IMR-90 (cell line): ENCODE measurements at regions not wholly inside any gene's neighbourhood (a gene's known extent, or its start where the extent isn't known, plus 50 kb on each side); places are given as distances from the start of the nearest gene placed in this dataset.

Experiments
- ATAC-seq: fragments of 200-7000 bp; cut with Tn5 transposase; 2 replicates; pipeline ENCODE4 v1.9.1; 2020; ENCODE audit warnings: low read depth, mild to moderate bottlenecking, moderate library complexity
- BruUV-seq: library from RNA; stranded (reverse); fragments of 400-500 nt; replicated peaks from 2 replicates; lab custom pipeline; 2021; lab: Mats Ljungman, UMichigan
- CTCF ChIA-PET: fragments of 300-600 bp; formaldehyde crosslinking; extraction: SDS; loops from one replicate; lab custom pipeline; 2021; ENCODE audit warnings: antibody characterized with exemption; lab: Yijun Ruan, JAX
- POLR2A ChIA-PET: fragments of 300-600 bp; sonication (Branson Sonifier 250); formaldehyde crosslinking; loops from one replicate; lab custom pipeline; 2022; ENCODE audit warnings: antibody characterized with exemption; ENCODE audit not compliant: unreplicated experiment; lab: Charles Lee
- DNase-seq: peaks from one replicate; pipeline ENCODE4 v3.0.0; 2013
- H2AFZ ChIP-seq: replicated peaks from 2 replicates; pipeline ENCODE3; 2013; ENCODE audit warnings: low read length, mild to moderate bottlenecking; ENCODE audit not compliant: poor library complexity
- H2AK5ac ChIP-seq: 2 replicates; pipeline ENCODE4 v1.6.1; 2013; ENCODE audit warnings: low read depth, low read length, inconsistent platforms
- H2AK9ac ChIP-seq: replicated peaks from 2 replicates; pipeline ENCODE3; 2013; ENCODE audit warnings: mild to moderate bottlenecking, low read depth, low read length, moderate library complexity; ENCODE audit not compliant: poor library complexity
- H2BK120ac ChIP-seq: 2 replicates; pipeline ENCODE4 v1.6.1; 2013; ENCODE audit warnings: low read depth, low read length, inconsistent platforms
- H2BK15ac ChIP-seq: 3 replicates; pipeline ENCODE4 v1.6.1; 2013; ENCODE audit warnings: low read depth, low read length, inconsistent platforms
- H2BK20ac ChIP-seq: 2 replicates; pipeline ENCODE4 v1.6.1; 2013; ENCODE audit warnings: low read depth, mild to moderate bottlenecking, inconsistent platforms, low read length, moderate library complexity
- H2BK5ac ChIP-seq: 2 replicates; pipeline ENCODE4 v1.6.1; 2013; ENCODE audit warnings: mild to moderate bottlenecking, low read depth, low read length, inconsistent platforms; ENCODE audit not compliant: poor library complexity, severe bottlenecking
- H3K14ac ChIP-seq: replicated peaks from 2 replicates; pipeline ENCODE4 v1.6.1; 2013; ENCODE audit warnings: low read depth, low read length, inconsistent platforms
- H3K18ac ChIP-seq: 2 replicates; pipeline ENCODE4 v1.6.1; 2013; ENCODE audit warnings: low read depth, low read length, control low read depth
- H3K23ac ChIP-seq: 2 replicates; pipeline ENCODE4 v1.6.1; 2013; ENCODE audit warnings: low read depth, low read length, inconsistent platforms
- H3K27ac ChIP-seq: 2 replicates; pipeline ENCODE4 v1.5.1; 2013; ENCODE audit warnings: mild to moderate bottlenecking, control low read depth, low read length; ENCODE audit not compliant: insufficient read depth
- H3K27me3 ChIP-seq: 2 replicates; pipeline ENCODE4 v1.6.1; 2013; ENCODE audit warnings: low read length; ENCODE audit not compliant: control insufficient read depth, insufficient read depth
- H3K36me3 ChIP-seq: 2 replicates; pipeline ENCODE4 v1.6.1; 2013; ENCODE audit warnings: low read length, mixed read lengths; ENCODE audit not compliant: control insufficient read depth, insufficient read depth
- H3K4ac ChIP-seq: 2 replicates; pipeline ENCODE4 v1.6.1; 2013; ENCODE audit warnings: low read depth, low read length, inconsistent platforms
- H3K4me1 ChIP-seq: 2 replicates; pipeline ENCODE4 v1.6.1; 2013; ENCODE audit warnings: low read length, mixed read lengths; ENCODE audit not compliant: control insufficient read depth, insufficient read depth
- H3K4me2 ChIP-seq: 2 replicates; pipeline ENCODE4 v1.6.1; 2013; ENCODE audit warnings: low read depth, mild to moderate bottlenecking, control low read depth, low read length, moderate library complexity
- H3K4me3 ChIP-seq: 2 replicates; pipeline ENCODE4 v1.5.1; 2013; ENCODE audit warnings: low read depth, mild to moderate bottlenecking, control low read depth, low read length, moderate library complexity; ENCODE audit not compliant: insufficient read depth
- H3K56ac ChIP-seq: 2 replicates; pipeline ENCODE4 v1.6.1; 2013; ENCODE audit warnings: low read length, inconsistent platforms; ENCODE audit not compliant: insufficient read depth; ENCODE audit errors: extremely low read depth
- H3K79me1 ChIP-seq, 2 experiments: 2 replicates each; pipeline ENCODE4 v1.6.1; 2013; ENCODE audit warnings: low read length in 2 of 2, inconsistent platforms in 1 of 2, low read depth in 1 of 2
- H3K9ac ChIP-seq: 2 replicates; pipeline ENCODE4 v1.6.1; 2013; ENCODE audit warnings: low read depth, low read length, control low read depth
- H3K9me1 ChIP-seq: 2 replicates; pipeline ENCODE4 v1.6.1; 2013; ENCODE audit warnings: low read length, inconsistent platforms; ENCODE audit not compliant: insufficient read depth
- H3K9me3 ChIP-seq: 2 replicates; pipeline ENCODE4 v1.6.1; 2013; ENCODE audit warnings: low read length; ENCODE audit not compliant: control insufficient read depth, insufficient read depth
- H4K20me1 ChIP-seq: 2 replicates; pipeline ENCODE4 v1.6.1; 2013; ENCODE audit warnings: low read length, inconsistent platforms; ENCODE audit not compliant: insufficient read depth
- H4K5ac ChIP-seq: 2 replicates; pipeline ENCODE4 v1.6.1; 2013; ENCODE audit warnings: mild to moderate bottlenecking, low read depth, low read length, control low read depth
- H4K8ac ChIP-seq, 2 experiments: 2 replicates each; pipeline ENCODE4 v1.6.1; 2013; ENCODE audit warnings: low read depth in 2 of 2, low read length in 2 of 2, control low read depth in 1 of 2, inconsistent platforms in 1 of 2
- H4K91ac ChIP-seq: 2 replicates; pipeline ENCODE4 v1.6.1; 2013; ENCODE audit warnings: low read depth, low read length, inconsistent platforms; ENCODE audit not compliant: insufficient read depth
- MAFK ChIP-seq: IDR thresholded peaks from 2 replicates; pipeline ENCODE4 v1.6.1; 2012; ENCODE audit warnings: low read depth, low read length, improper control_type of control experiment
- MAZ ChIP-seq: IDR thresholded peaks from 2 replicates; pipeline ENCODE4 v1.6.1; 2012; ENCODE audit warnings: low read depth, mild to moderate bottlenecking, low read length, improper control_type of control experiment, moderate library complexity, borderline replicate concordance
- MXI1 ChIP-seq: IDR thresholded peaks from 2 replicates; pipeline ENCODE4 v1.6.1; 2012; ENCODE audit warnings: low read depth, mild to moderate bottlenecking, low read length, moderate library complexity, borderline replicate concordance
- POLR2A ChIP-seq: IDR thresholded peaks from 2 replicates; pipeline ENCODE4 v1.6.1; 2012; ENCODE audit warnings: mild to moderate bottlenecking, low read depth, low read length
- RCOR1 ChIP-seq: IDR thresholded peaks from 2 replicates; pipeline ENCODE4 v1.6.1; 2012; ENCODE audit warnings: mild to moderate bottlenecking, low read length, improper control_type of control experiment; ENCODE audit not compliant: insufficient replicate concordance
- RFX5 ChIP-seq: IDR thresholded peaks from 2 replicates; pipeline ENCODE4 v1.8.0; 2012; ENCODE audit warnings: low read depth, mild to moderate bottlenecking, low read length, moderate library complexity
- SMC3 ChIP-seq: fragments of 150-350 bp; IDR thresholded peaks from 2 replicates; pipeline ENCODE4 v1.6.1; 2016; ENCODE audit warnings: low read depth, mild to moderate bottlenecking, antibody characterized with exemption, low read length, moderate library complexity
- WGBS, 2 experiments: methylation state at CpG; one replicate each; pipeline versions ENCODE4 v1.1.5 to v1.1.7; 2013; ENCODE audit warnings: missing lambda C conversion rate in 2 of 2; ENCODE audit not compliant: insufficient read length in 1 of 2; ENCODE audit errors: extremely low coverage in 2 of 2; 5-methylcytosine and 5-hydroxymethylcytosine counted together
- dilution Hi-C: fragments of 300-500 bp; cut with HindIII; formaldehyde crosslinking; loops from one replicate; pipeline ENCODE4 v1.14.3; 2018; ENCODE audit warnings: low sequenced_read_pairs; ENCODE audit not compliant: unreplicated experiment
- in situ Hi-C: fragments of 300-500 bp; cut with MboI; formaldehyde crosslinking; loops from 3 replicates; pipeline ENCODE4 v1.14.3; 2019; ENCODE audit warnings: low sequenced_read_pairs, inconsistent platforms, mixed read lengths
- intact Hi-C: fragments of 100-400 bp; cut with micrococcal nuclease; formaldehyde crosslinking; loops from 2 replicates; pipeline ENCODE4 v1.10.0; 2022
- TF ChIP-seq, protein P1 (sequence below): fragments of 150-350 bp; IDR thresholded peaks from 2 replicates; pipeline ENCODE4 v1.6.1; 2017; ENCODE audit warnings: mild to moderate bottlenecking, antibody characterized with exemption, low read length, low read depth

DNA sequence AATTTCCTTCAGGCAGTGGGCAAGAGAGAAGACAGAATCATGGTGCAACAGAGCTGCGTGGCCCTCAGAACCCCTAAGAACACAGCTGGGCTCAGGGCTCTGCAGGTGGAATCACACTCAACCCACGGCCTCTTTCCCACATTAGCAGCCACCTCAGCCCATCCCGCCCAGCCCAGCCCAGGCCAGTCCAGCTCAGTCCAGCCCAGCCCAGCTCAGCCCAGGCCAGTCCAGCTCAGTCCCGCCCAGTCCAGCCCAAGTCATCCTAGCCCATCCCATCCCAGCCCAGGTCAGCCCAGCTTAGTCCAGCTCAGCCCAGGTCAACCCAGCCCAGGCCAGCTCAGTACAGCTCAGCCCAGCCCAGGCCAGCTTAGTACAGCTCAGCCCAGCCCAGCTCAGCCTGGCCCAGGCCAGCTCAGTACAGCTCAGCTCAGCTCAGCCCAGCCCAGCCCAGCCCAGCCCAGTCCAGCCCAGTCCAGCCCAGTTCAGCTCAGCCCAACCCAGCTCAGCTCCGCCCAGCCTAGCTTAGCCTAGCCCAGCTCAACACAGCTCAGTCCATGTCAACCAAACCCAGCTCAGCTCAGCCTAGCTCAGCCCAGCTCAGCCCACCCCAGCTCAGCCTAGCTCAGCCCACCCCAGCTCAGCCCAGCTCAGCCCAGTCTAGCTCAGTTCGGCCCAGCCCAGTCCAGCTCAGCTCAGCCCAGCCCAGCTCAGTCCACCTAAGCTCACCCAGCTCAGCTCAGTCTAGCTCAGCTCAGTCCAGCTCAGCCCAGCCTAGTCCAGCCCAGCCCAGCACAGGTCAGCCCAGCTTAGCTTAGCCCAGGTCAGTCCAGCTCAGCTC lies 183.1 kb downstream of the TMEM121 start:
- intact Hi-C loops (no loop called here), in situ Hi-C loops (no loop called here), dilution Hi-C loops (no loop called here)
- ChIA-PET CTCF (no interaction called here), POLR2A (no interaction called here)
- Histone ChIP-seq H2AK5ac (no peak overlapping the region), H2BK5ac (no peak overlapping the region), H3K4me2 (no peak overlapping the region), H4K20me1 (no peaks in the 10 kb centered on the region), H2BK20ac (no peak overlapping the region), H4K91ac (no peak overlapping the region), H3K79me1 (no peaks in the 10 kb centered on the region), H3K9ac (no peak overlapping the region), H3K23ac (no peak overlapping the region), H3K9me3 (peaks cover 22% of the 10 kb centered on the region), H2BK15ac (no peak overlapping the region), H3K4me1 (no peaks in the 10 kb centered on the region), H2AK9ac (no peak overlapping the region), H3K9me1 (no peaks in the 10 kb centered on the region), H3K4me3 (no peak overlapping the region), H2BK120ac (no peak overlapping the region), H4K8ac (no peak overlapping the region), H3K27me3 (no peaks in the 10 kb centered on the region), H3K36me3 (no peaks in the 10 kb centered on the region), H3K18ac (no peak overlapping the region), H4K5ac (no peak overlapping the region), H3K27ac (no peak overlapping the region), H2AFZ (no peak overlapping the region), H3K4ac (no peak overlapping the region), H3K14ac (no peak overlapping the region), H3K56ac (no peak overlapping the region)
- 44% methylated on average over 4 of the region's 6 CpGs; no CpG with 5 or more reads in 1 of the 2 experiments for WGBS, 2 experiments
- ATAC-seq, result no peak
- DNase-seq, result no peak
- BruUV-seq, result no TSS peak
- TF ChIP-seq MAFK (no peak), RCOR1 (no peak), MAZ (no peak), POLR2A (no peak), RFX5 (no peak), MXI1 (no peak), SMC3 (no peak)
- TF ChIP-seq, protein P1, sequence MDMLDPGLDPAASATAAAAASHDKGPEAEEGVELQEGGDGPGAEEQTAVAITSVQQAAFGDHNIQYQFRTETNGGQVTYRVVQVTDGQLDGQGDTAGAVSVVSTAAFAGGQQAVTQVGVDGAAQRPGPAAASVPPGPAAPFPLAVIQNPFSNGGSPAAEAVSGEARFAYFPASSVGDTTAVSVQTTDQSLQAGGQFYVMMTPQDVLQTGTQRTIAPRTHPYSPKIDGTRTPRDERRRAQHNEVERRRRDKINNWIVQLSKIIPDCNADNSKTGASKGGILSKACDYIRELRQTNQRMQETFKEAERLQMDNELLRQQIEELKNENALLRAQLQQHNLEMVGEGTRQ, result no peak
